SK-N-SH (cell line): ENCODE measurements at regions not wholly inside any gene's neighbourhood (a gene's known extent, or its start where the extent isn't known, plus 50 kb on each side); places are given as distances from the start of the nearest gene placed in this dataset.

ENCODE experiments used
- CTCF ChIA-PET: fragments of 300-600, 350-600 bp; formaldehyde crosslinking; extraction: SDS; loops from one replicate; lab custom pipeline; 2021; lab: Yijun Ruan, JAX
- POLR2A ChIA-PET: fragments of 350-600 bp; sonication (Branson Sonifier 250); formaldehyde crosslinking; extraction: SDS; loops from one replicate; lab custom pipeline; 2020; ENCODE audit warnings: antibody characterized with exemption, inconsistent platforms; lab: Yijun Ruan, JAX
- DNase-seq: peaks from one replicate; pipeline ENCODE4 v3.0.0; 2012
- H2AFZ ChIP-seq: fragments of 200-600 bp; sonication (generic); 2 replicates; pipeline ENCODE4 v1.8.1; 2016; ENCODE audit warnings: antibody characterized with exemption, mild to moderate bottlenecking, low read depth
- H3F3A ChIP-seq: fragments of 200-600 bp; sonication (generic); replicated peaks from 2 replicates; pipeline ENCODE3; 2016; ENCODE audit warnings: antibody characterized with exemption, mild to moderate bottlenecking; ENCODE audit not compliant: insufficient read depth
- H3K27ac ChIP-seq, 2 experiments: fragments of 200-500 bp in 1 of 2; fragments of 200-600 bp in 1 of 2; sonication (Bioruptor generic) in 1 of 2; sonication (generic), shearing (Covaris generic) in 1 of 2; 2 replicates each; pipeline versions ENCODE4 v1.5.1 to v1.6.1; 2014 to 2016; ENCODE audit warnings: low read depth in 2 of 2, inconsistent platforms in 1 of 2, low read length in 1 of 2, mild to moderate bottlenecking in 1 of 2, mixed read lengths in 1 of 2
- H3K27me3 ChIP-seq: fragments of 200-600 bp; sonication (generic), shearing (Covaris generic); 2 replicates; pipeline ENCODE4 v1.6.1; 2016; ENCODE audit warnings: mixed run types; ENCODE audit not compliant: insufficient read depth
- H3K36me3 ChIP-seq, 2 experiments: fragments of 200-500 bp in 1 of 2; fragments of 200-600 bp in 1 of 2; sonication (Bioruptor generic) in 1 of 2; sonication (generic) in 1 of 2; replicated peaks in 1 of 2; 2 replicates each; pipeline versions ENCODE3 to v1.5.1; 2014 to 2016; ENCODE audit warnings: low read length in 1 of 2, mild to moderate bottlenecking in 1 of 2; ENCODE audit not compliant: insufficient read depth in 2 of 2, control insufficient read depth in 1 of 2
- H3K4me1 ChIP-seq, 2 experiments: fragments of 200-500 bp in 1 of 2; fragments of 200-600 bp in 1 of 2; sonication (Bioruptor generic) in 1 of 2; sonication (generic), shearing (Covaris generic) in 1 of 2; 2 replicates each; pipeline versions ENCODE4 v1.5.1 to v1.6.1; 2014 to 2016; ENCODE audit warnings: low read depth in 1 of 2, low read length in 1 of 2, mixed run types in 1 of 2; ENCODE audit not compliant: insufficient read depth in 2 of 2, control insufficient read depth in 1 of 2
- H3K4me2 ChIP-seq: fragments of 200-600 bp; sonication (generic), shearing (Covaris generic); 2 replicates; pipeline ENCODE4 v1.6.1; 2017; ENCODE audit warnings: mixed run types
- H3K4me3 ChIP-seq, 2 experiments: fragments of 200-500 bp in 1 of 2; fragments of 200-600 bp in 1 of 2; sonication (Bioruptor generic) in 1 of 2; sonication (generic), shearing (Covaris generic) in 1 of 2; 2 replicates each; pipeline versions ENCODE4 v1.5.1 to v1.8.1; 2014 to 2016; ENCODE audit warnings: low read depth in 2 of 2, inconsistent platforms in 1 of 2, low read length in 1 of 2, mild to moderate bottlenecking in 1 of 2, mixed read lengths in 1 of 2, moderate library complexity in 1 of 2
- H3K79me2 ChIP-seq: fragments of 200-600 bp; sonication (generic); 2 replicates; pipeline ENCODE4 v1.8.1; 2017; ENCODE audit warnings: mild to moderate bottlenecking; ENCODE audit not compliant: insufficient read depth
- H3K9ac ChIP-seq: fragments of 200-600 bp; sonication (generic); 2 replicates; pipeline ENCODE4 v1.6.1; 2017; ENCODE audit warnings: mixed run types
- H3K9me2 ChIP-seq: fragments of 200-600 bp; sonication (generic); 2 replicates; pipeline ENCODE4 v1.6.1; 2017; ENCODE audit warnings: mixed run types
- H3K9me3 ChIP-seq: fragments of 200-600 bp; sonication (generic); 2 replicates; pipeline ENCODE4 v1.6.1; 2017; ENCODE audit warnings: mixed run types, mild to moderate bottlenecking, moderate library complexity
- H4K20me1 ChIP-seq: fragments of 200-600 bp; sonication (generic); 2 replicates; pipeline ENCODE4 v1.6.1; 2017; ENCODE audit warnings: mild to moderate bottlenecking, mixed run types; ENCODE audit not compliant: insufficient read depth
- CHD2 ChIP-seq: fragments of 150-350 bp; IDR thresholded peaks from 2 replicates; pipeline ENCODE4 v1.6.1; 2018; ENCODE audit warnings: low read length; ENCODE audit not compliant: partially characterized antibody
- CTCF ChIP-seq: fragments of 200-600 bp; sonication (generic); IDR thresholded peaks from 2 replicates; pipeline ENCODE4 v1.6.1; 2017; ENCODE audit warnings: antibody characterized with exemption, mild to moderate bottlenecking, moderate library complexity
- ELF1 ChIP-seq: IDR thresholded peaks from 2 replicates; pipeline ENCODE4 v1.4.0; 2012
- EP300 ChIP-seq, 2 experiments: IDR thresholded peaks; 2 replicates each; pipeline versions ENCODE4 v1.4.0 to v1.6.1; 2012; ENCODE audit warnings: borderline replicate concordance in 1 of 2, low read depth in 1 of 2, low read length in 1 of 2
- FOXJ3 ChIP-seq: sonication (generic); formaldehyde crosslinking; IDR thresholded peaks from 2 replicates; pipeline ENCODE4 v1.5.1; 2020; ENCODE audit warnings: mild to moderate bottlenecking, missing genetic modification reagents
- FOXM1 ChIP-seq: IDR thresholded peaks from 2 replicates; pipeline ENCODE4 v1.4.0; 2012; ENCODE audit warnings: low read depth, mild to moderate bottlenecking
- GABPA ChIP-seq: IDR thresholded peaks from 2 replicates; pipeline ENCODE4 v1.4.0; 2012; ENCODE audit warnings: low read depth, mild to moderate bottlenecking
- GATA2 ChIP-seq: sonication (generic); formaldehyde crosslinking; IDR thresholded peaks from 2 replicates; pipeline ENCODE4 v1.5.0; 2020; ENCODE audit warnings: mild to moderate bottlenecking, missing genetic modification reagents
- IRF3 ChIP-seq: fragments of 150-350 bp; IDR thresholded peaks from 2 replicates; pipeline ENCODE4 v1.6.1; 2016; ENCODE audit warnings: mild to moderate bottlenecking, low read depth, low read length
- JUND ChIP-seq: IDR thresholded peaks from 2 replicates; pipeline ENCODE4 v1.4.0; 2012
- MAX ChIP-seq: IDR thresholded peaks from 2 replicates; pipeline ENCODE4 v1.4.0; 2012; ENCODE audit warnings: low read depth
- MEF2A ChIP-seq: IDR thresholded peaks from 2 replicates; pipeline ENCODE4 v1.4.0; 2012; ENCODE audit warnings: low read depth, borderline replicate concordance
- NFIC ChIP-seq: IDR thresholded peaks from 2 replicates; pipeline ENCODE4 v1.4.0; 2012; ENCODE audit warnings: borderline replicate concordance
- NRF1 ChIP-seq: IDR thresholded peaks from 2 replicates; pipeline ENCODE4 v1.6.1; 2012; ENCODE audit warnings: low read depth, mild to moderate bottlenecking, low read length
- PBX3 ChIP-seq: IDR thresholded peaks from 2 replicates; pipeline ENCODE4; 2012
- RAD21 ChIP-seq: IDR thresholded peaks from 2 replicates; pipeline ENCODE4 v1.6.1; 2012; ENCODE audit warnings: mild to moderate bottlenecking, low read length
- TAF1 ChIP-seq: IDR thresholded peaks from 2 replicates; pipeline ENCODE4 v1.6.1; 2012; ENCODE audit warnings: low read depth, mild to moderate bottlenecking, low read length, moderate library complexity, borderline replicate concordance
- TCF12 ChIP-seq: IDR thresholded peaks from 2 replicates; pipeline ENCODE4 v1.4.0; 2012
- USF2 ChIP-seq: fragments of 150-350 bp; IDR thresholded peaks from 2 replicates; pipeline ENCODE4 v1.6.1; 2017; ENCODE audit warnings: antibody characterized with exemption, low read length, low read depth, borderline replicate concordance
- YY1 ChIP-seq: IDR thresholded peaks from 2 replicates; pipeline ENCODE4 v1.4.0; 2012; ENCODE audit warnings: low read depth, mild to moderate bottlenecking
- ZBTB33 ChIP-seq: IDR thresholded peaks from 2 replicates; pipeline ENCODE4 v1.4.0; 2012; ENCODE audit warnings: low read depth, borderline replicate concordance
- WGBS: methylation state at CpG from one replicate; pipeline ENCODE4 v1.1.6; 2017; ENCODE audit warnings: low lambda C conversion rate; 5-methylcytosine and 5-hydroxymethylcytosine counted together

GRCh38 chr20:56859039-56859800, 230.1 kb downstream of the TFAP2C start:
- H4K20me1 ChIP-seq, result no peaks in the 10 kb centered on the region
- no peaks in the 10 kb centered on the region for H3K36me3 ChIP-seq
- no peak overlapping the region for H3K4me2 ChIP-seq
- H3K9me3 ChIP-seq, result no peaks in the 10 kb centered on the region
- 15% methylated on average over 12 of the region's 13 CpGs for WGBS
- no peak overlapping the region for H3K9ac ChIP-seq
- TF ChIP-seq MEF2A (no peak), GABPA (no peak), ELF1 (no peak), USF2 (no peak), FOXJ3 (CRISPR knock-in tag) (no peak), CHD2 (no peak), GATA2 (CRISPR knock-in tag) (no peak), ZBTB33 (no peak), EP300 (IDR thresholded peaks at IDR 0.05; ENCODE audit: borderline replicate concordance in 1 of 2, low read depth in 1 of 2, low read length in 1 of 2) (no peak), RAD21 (no peak), CTCF (no peak)
- H2AFZ ChIP-seq, result no peak overlapping the region
- H3K9me2 ChIP-seq, result no peaks in the 10 kb centered on the region
- H3K4me1 ChIP-seq, result no peaks in the 10 kb centered on the region
- H3K79me2 ChIP-seq, result no peaks in the 10 kb centered on the region
- CTCF ChIA-PET, result no interaction called here
- no peak for DNase-seq
- peaks cover 36% of the 10 kb centered on the region for H3K27me3 ChIP-seq
- H3F3A ChIP-seq, result no peaks in the 10 kb centered on the region
- H3K4me3 ChIP-seq, result no peak overlapping the region
- no peak overlapping the region for H3K27ac ChIP-seq
- POLR2A ChIA-PET, result no interaction called here

GRCh38 chr20:56859801-56860261, 230.7 kb downstream of the TFAP2C start:
- no peaks in the 10 kb centered on the region for H3K9me2 ChIP-seq
- ChIA-PET CTCF (no interaction called here), POLR2A (no interaction called here)
- H3K9ac ChIP-seq, result no peak overlapping the region
- DNase-seq, result no peak
- no peak overlapping the region for H3K4me3 ChIP-seq
- no peak overlapping the region for H2AFZ ChIP-seq
- H3K27me3 ChIP-seq, result peaks cover 31% of the 10 kb centered on the region
- H3K36me3 ChIP-seq, result no peaks in the 10 kb centered on the region
- H3F3A ChIP-seq, result no peaks in the 10 kb centered on the region
- H3K4me1 ChIP-seq, result no peaks in the 10 kb centered on the region
- H3K79me2 ChIP-seq, result no peaks in the 10 kb centered on the region
- 10% methylated on average over 9 of the region's 10 CpGs for WGBS
- no peak overlapping the region for H3K4me2 ChIP-seq
- H3K9me3 ChIP-seq, result no peaks in the 10 kb centered on the region
- no peaks in the 10 kb centered on the region for H4K20me1 ChIP-seq
- no peak overlapping the region for H3K27ac ChIP-seq
- TF ChIP-seq NRF1, result no peak
- TF ChIP-seq IRF3, result no peak
- no peak for TF ChIP-seq TCF12
- TF ChIP-seq GATA2 (CRISPR knock-in tag), result no peak
- no peak for TF ChIP-seq YY1
- no peak for TF ChIP-seq TAF1
- no peak for TF ChIP-seq NFIC
- TF ChIP-seq USF2, result no peak
- TF ChIP-seq MAX, result no peak
- TF ChIP-seq PBX3, result no peak
- TF ChIP-seq JUND, result no peak
- TF ChIP-seq FOXM1, result no peak
